Activated T-cell treated with anti-CD3 and anti-CD28 coated beads for 48 hours (primary cell): ENCODE measurements at regions not wholly inside any gene's neighbourhood (a gene's known extent, or its start where the extent isn't known, plus 50 kb on each side); places are given as distances from the start of the nearest gene placed in this dataset.
"Not testable (repeated sequence)": the region's sequence is repeated elsewhere in the genome, so short reads cannot be mapped to it uniquely, and the experiment has no call there.

Experiments used
- DNase-seq: peaks from one replicate; pipeline ENCODE4 v3.0.0-alpha.2; 2020; ENCODE audit warnings: low read depth

- no peak for DNase-seq
These were observed 395.6 kb upstream of the PBX1 start for GRCh38 chr1:164163289-164163849.

DNA sequence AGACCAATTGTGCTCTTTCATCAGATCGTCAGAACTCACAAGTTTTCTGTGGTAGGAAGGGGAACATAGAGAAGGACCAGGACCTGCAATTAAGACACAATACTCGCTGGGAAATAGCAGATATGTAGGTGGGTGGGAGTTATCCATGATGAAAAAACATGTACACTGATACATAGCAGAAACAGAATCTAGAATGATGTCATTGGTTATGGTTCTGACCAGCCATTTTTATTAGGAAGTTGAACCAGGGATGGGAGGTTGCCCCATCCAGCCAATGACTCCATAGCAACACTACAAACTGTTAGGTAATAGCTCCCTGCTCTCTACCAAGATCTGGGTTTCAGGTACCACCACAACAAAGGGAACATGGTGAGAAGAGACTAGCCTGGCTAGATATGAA lies 393.5 kb upstream of the PBX1 start:
- DNase-seq = no peak

- not testable (repeated sequence) for DNase-seq
These were observed 392.5 kb upstream of the PBX1 start for GRCh38 chr1:164166454-164166853.

DNA sequence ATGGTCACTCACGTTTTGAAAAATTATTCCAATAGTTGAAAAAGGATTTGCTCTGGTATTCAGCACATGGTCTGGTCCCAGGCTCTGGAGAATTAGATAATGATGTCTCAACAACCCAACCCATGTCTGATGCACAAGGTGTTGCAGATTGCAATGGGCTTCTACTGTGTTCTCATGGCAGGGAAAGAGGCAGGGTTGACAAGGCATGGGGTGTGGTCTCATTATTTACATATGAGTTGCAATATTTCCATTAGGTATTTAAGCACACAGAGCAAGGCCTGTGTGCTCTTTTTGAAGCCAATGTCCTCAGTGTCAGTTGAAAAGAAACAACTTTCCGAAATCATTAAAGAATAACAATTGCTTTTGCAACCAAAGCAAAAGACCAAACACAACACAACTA lies 381.9 kb upstream of the PBX1 start:
- DNase-seq = no peak

DNA sequence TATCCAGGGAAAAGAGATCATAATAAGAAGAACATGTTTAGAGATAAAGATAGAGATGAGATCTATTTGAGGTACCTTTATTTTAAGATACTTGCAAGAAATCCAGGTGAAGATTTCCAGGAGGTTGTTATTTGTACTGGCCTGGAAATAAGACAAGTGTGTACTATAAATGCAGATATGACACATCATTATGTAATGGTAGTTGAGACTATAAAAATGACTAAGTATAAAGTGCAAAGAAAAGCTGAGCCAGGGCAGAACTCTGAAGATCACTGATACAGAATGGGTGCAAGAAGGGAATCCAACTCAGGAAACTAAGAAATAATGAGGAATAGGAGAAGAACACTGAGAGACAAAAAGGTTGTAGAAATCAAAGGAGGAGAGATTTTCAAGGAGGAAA lies 378.2 kb upstream of the PBX1 start:
- DNase-seq = no peak

- no peak for DNase-seq
These were observed 374.9 kb upstream of the PBX1 start for GRCh38 chr1:164183854-164184635.

DNA sequence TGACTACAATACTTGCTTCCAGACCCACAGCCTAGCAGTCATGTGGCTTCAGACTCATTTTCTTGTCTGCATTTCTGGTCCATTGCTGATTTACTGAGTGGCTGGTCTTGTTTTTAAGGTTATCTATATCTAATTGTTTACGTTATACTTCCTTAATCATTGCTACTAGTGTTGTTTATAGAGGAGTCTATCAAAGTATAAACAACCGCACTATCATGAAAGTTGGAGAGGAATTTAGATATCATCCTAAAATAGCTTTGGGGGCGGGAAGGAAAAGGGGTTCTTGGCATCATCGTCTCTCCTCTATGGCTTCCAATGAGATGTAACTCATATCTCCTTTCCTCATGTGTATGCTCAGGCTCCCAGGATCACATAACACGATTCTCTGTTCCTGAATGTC lies 372.1 kb upstream of the PBX1 start:
- no peak for DNase-seq

- no peak for DNase-seq
These were observed 370.5 kb upstream of the PBX1 start for GRCh38 chr1:164188497-164188896.

DNA sequence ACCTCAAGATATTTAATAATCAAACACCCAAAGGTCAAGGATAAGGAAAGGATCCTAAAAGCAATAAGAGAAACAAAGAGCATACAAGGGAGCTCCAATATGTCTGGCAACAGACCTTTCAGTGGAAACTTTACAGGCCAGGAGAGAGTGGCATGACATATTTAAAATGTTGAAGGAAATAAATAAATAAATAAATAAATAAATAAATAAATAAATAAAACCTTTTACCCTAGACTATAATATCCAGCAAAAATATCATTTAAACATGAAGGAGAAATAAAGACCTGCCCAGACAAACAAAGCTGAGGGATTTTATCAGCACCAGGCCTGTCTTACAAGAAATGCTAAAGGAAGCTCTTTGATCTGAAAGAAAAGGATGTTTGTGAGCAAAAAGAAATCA lies 367.8 kb upstream of the PBX1 start:
- no peak for DNase-seq

DNA sequence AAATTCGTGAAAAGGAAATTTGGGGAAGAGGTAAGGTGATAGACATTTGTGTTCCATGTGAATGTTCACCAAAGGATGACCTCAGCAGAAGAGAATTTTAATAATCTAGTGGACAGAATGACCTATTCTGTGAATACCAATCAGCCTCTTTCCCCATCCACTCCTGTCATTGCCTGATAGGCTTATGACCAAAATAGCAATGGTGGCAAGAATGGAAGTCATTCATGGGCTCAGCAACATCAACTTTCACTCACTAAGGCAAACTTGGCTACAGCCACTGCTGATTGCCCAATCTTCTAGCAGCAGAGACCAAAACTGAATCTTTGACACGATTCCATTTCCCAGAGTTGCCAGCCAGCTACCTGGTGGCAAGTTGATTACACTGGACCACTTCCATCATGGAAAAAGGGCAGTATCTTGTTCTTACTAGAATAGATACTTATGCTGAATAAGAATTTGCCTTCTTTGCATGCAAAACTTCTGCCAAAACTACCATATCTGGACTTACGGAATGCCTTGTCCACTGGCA lies 348.7 kb upstream of the PBX1 start:
- DNase-seq = no peak

- DNase-seq = no peak
These were observed 335.6 kb upstream of the PBX1 start for GRCh38 chr1:164223378-164223777.

GRCh38 chr1:164225011-164225410 lies 334.0 kb upstream of the PBX1 start:
- DNase-seq = no peak

DNA sequence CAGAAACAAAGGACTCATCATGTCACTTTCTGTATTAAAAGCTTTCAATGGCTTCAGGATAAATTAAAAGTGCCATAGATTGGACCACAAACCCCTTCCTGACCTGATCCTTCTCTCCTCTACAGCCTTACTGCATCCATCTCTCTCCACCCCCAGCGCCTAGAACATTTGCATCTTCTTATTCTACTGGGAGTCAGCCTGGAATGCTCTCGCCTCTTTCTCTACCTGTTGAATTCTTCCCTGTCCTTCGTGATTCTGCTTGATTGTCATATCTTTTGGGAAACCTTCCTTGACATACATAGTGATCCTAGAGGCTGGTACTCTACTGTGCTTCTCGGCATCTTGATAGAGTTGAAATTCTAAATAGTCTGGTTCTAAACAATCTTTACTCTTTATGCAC lies 332.0 kb upstream of the PBX1 start:
- no peak for DNase-seq

DNA sequence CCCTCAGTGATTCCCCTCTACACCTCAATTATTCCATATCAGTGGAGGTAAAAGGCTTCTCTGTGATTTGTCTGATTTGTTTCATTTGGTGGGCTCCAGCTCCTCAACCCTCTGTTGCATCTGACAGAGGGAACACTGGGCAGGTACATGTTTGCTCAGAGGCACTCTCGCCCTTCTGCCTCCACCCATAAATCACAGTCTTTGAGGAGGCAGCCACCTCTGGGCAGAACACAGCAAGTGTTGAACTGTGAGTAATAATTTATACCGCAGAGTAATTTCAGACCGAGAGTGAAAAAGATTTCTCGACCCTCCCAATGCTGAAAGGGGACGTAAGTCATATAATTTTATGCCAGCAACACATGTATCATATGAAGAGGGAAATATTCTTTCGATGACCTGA lies 330.1 kb upstream of the PBX1 start:
- no peak for DNase-seq

- no peak for DNase-seq
These were observed 325.8 kb upstream of the PBX1 start for GRCh38 chr1:164233149-164233548.

DNA sequence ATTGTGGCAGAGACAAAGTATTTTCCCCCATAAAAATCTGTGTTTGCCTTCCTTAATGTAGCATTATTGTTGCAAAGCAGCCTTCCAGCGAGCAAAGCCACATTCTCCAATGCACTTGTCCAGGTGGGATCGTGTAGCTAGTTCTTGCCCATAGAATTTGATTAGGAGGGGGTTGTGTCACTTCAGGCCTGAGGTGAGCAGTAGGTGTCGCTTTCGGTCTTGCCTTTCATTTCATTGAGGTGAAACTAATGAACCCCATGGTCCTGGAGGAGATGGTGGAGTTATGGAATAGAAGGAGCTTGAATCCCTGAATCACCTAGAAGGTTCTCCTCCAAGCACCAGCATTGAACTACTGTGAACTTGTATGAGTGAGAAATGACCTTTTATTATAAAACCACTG lies 318.9 kb upstream of the PBX1 start:
- no peak for DNase-seq

DNA sequence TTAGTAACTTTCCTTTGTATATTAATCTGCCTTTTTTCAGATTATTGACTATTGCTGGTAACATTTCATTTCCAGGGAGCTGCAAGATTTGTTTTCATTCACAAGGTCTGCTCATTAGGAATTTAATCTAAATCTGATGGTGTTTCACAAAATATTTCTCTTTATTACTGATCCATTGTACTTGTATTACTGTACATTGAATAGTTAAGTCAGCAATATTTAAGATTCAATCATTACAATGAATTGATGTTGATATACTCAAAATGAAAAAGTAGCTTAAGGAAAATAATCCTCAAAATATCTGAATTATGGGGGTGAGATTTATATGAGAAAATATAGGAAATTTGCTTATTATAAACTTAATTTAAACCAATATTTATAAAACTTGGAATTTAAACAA lies 308.6 kb upstream of the PBX1 start:
- DNase-seq = no peak

- no peak for DNase-seq
These were observed 302.5 kb upstream of the PBX1 start for GRCh38 chr1:164256456-164256855.

- DNase-seq = no peak
These were observed 297.2 kb upstream of the PBX1 start for GRCh38 chr1:164261691-164262240.

- DNase-seq = no peak
These were observed 295.4 kb upstream of the PBX1 start for GRCh38 chr1:164263540-164263939.

- no peak for DNase-seq
These were observed 293.8 kb upstream of the PBX1 start for GRCh38 chr1:164265232-164265631.

DNA sequence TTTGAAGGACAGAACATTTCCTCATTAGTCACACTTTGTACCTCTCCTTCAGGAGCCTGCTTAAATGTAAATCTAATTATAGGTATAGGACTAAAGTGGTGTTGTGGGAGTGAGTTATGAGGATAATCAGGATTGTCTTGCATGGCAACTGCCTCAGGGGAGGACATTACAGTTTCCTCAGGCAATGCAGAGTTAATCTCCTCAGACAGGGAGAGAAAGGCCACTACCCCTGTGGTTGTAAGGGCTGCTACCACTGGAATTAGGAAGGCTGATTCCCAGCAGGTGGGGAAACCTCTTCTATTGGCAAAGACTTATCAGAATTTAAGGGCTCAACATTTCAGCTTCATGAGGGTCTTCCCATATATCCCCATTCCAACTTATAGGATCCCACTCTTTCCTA lies 286.8 kb upstream of the PBX1 start:
- DNase-seq = no peak

DNA sequence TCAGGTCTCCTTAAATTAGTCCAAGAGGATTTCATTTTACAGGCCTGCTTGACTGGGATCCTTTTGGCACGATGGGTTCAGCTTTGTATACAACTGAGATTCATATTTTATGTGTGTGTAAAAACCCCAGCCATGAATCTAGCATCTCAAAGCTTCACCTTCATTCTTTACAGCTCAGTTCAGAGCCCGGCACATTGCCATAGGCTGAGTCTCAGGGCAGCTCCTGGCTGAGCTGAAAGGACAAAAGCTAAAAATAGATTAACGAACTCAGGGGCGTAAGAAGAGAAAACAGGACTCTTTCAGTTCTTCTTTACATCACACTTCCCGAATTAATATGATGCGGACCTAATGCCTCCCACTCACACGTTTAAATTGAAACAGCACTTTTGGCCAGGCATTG lies 262.8 kb upstream of the PBX1 start:
- no peak for DNase-seq

DNA sequence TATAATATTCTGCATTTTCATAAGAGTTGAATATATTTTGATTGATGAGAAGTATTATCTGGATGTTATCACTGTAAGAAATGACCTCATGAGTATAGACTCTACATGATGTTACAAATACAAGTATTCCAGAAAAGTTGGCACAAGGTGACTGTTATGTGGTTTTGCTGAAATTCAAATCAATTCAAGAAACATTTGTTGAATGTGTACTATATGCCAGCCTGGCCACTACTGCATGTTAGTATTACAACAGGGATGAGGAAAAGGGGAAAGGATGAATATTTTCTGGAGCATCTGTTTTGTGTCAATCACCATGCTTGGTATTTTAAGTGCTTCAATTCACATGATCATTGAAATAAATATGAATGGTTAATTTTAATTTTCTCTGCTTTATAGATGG lies 250.9 kb upstream of the PBX1 start:
- DNase-seq = no peak
